HCT116 (cell line): ENCODE measurements at regions not wholly inside any gene's neighbourhood (a gene's known extent, or its start where the extent isn't known, plus 50 kb on each side); places are given as distances from the start of the nearest gene placed in this dataset.

Experiments used
- ATAC-seq: fragments of 200-7000 bp; cut with Tn5 transposase; 2 replicates; pipeline ENCODE4 v1.9.1; 2020; ENCODE audit warnings: mild to moderate bottlenecking, moderate library complexity
- BruUV-seq: library from RNA; stranded (reverse); fragments of 400-500 nt; replicated peaks from 2 replicates; lab custom pipeline; 2021; lab: Mats Ljungman, UMichigan
- CTCF ChIA-PET: fragments of 300-600 bp; sonication (Branson Sonifier 250); formaldehyde crosslinking; loops from one replicate; lab custom pipeline; 2021; ENCODE audit warnings: antibody characterized with exemption; lab: Charles Lee
- POLR2A ChIA-PET: fragments of 300-600, 350-600 bp; sonication (Branson Sonifier 250); formaldehyde crosslinking; loops from one replicate; lab custom pipeline; 2021; ENCODE audit warnings: antibody characterized with exemption; lab: Charles Lee
- RAD21 ChIA-PET, 2 experiments: fragments of 300-600 bp; sonication (Branson Sonifier 250); formaldehyde crosslinking; loops; one replicate each; lab custom pipeline; 2023; ENCODE audit warnings: low total read pairs in 2 of 2; ENCODE audit not compliant: uncharacterized antibody in 2 of 2, unreplicated experiment in 2 of 2, low non-redundant PET in 1 of 2; lab: Charles Lee
- DNase-seq: peaks from one replicate; pipeline ENCODE4 v3.0.0-alpha.2; 2010; ENCODE audit warnings: low read depth, low spot score
- H2AFZ ChIP-seq: fragments of 200-600 bp; shearing (Covaris generic), sonication (generic); 2 replicates; pipeline ENCODE4 v1.6.1; 2017; ENCODE audit warnings: low read depth, mixed run types, mixed read lengths, antibody characterized with exemption, low read length; ENCODE audit not compliant: poor library complexity, severe bottlenecking
- H3K27ac ChIP-seq: 2 replicates; pipeline ENCODE4 v1.5.1; 2012; ENCODE audit warnings: low read depth, low read length
- H3K27me3 ChIP-seq: fragments of 200-600 bp; sonication (generic); 2 replicates; pipeline ENCODE4 v1.6.1; 2016; ENCODE audit warnings: mixed run types, low read length, mixed read lengths; ENCODE audit not compliant: insufficient read depth
- H3K36me3 ChIP-seq, 2 experiments: fragments of 200-500 bp in 1 of 2; fragments of 200-600 bp in 1 of 2; sonication (Bioruptor generic) in 1 of 2; sonication (generic) in 1 of 2; 2 replicates each; pipeline versions ENCODE4 v1.5.1 to v1.6.1; 2014 to 2016; ENCODE audit warnings: low read length in 2 of 2, inconsistent platforms in 1 of 2, mixed read lengths in 1 of 2, mixed run types in 1 of 2; ENCODE audit not compliant: insufficient read depth in 2 of 2, control insufficient read depth in 1 of 2
- H3K4me1 ChIP-seq, 2 experiments: fragments of 200-600 bp in 1 of 2; sonication (generic) in 1 of 2; 2 replicates each; pipeline versions ENCODE4 v1.5.1 to v1.6.1; 2012 to 2017; ENCODE audit warnings: low read length in 2 of 2, inconsistent platforms in 1 of 2, mild to moderate bottlenecking in 1 of 2, mixed read lengths in 1 of 2, mixed run types in 1 of 2, moderate library complexity in 1 of 2; ENCODE audit not compliant: insufficient read depth in 2 of 2, control insufficient read depth in 1 of 2
- H3K4me2 ChIP-seq: fragments of 200-600 bp; sonication (generic); 2 replicates; pipeline ENCODE4 v1.6.1; 2017; ENCODE audit warnings: mixed run types, low read length, mixed read lengths
- H3K4me3 ChIP-seq, 2 experiments: fragments of 200-600 bp in 1 of 2; sonication (generic) in 1 of 2; replicated peaks in 1 of 2; 2 replicates each; pipeline ENCODE4 v1.5.1; 2011 to 2016; ENCODE audit warnings: low read length in 2 of 2, control low read depth in 1 of 2, low read depth in 1 of 2, mild to moderate bottlenecking in 1 of 2, mixed read lengths in 1 of 2, mixed run types in 1 of 2
- H3K79me2 ChIP-seq: fragments of 200-600 bp; sonication (generic); 2 replicates; pipeline ENCODE4 v1.6.1; 2017; ENCODE audit warnings: mild to moderate bottlenecking, mixed run types, low read length, moderate library complexity, mixed read lengths; ENCODE audit not compliant: insufficient read depth
- H3K9ac ChIP-seq: fragments of 200-600 bp; sonication (generic); 2 replicates; pipeline ENCODE4 v1.6.1; 2016; ENCODE audit warnings: low read length, mixed read lengths
- H3K9me2 ChIP-seq: fragments of 200-600 bp; sonication (generic), shearing (Covaris generic); 2 replicates; pipeline ENCODE4 v1.6.1; 2017; ENCODE audit warnings: mixed run types, mild to moderate bottlenecking, moderate library complexity; ENCODE audit not compliant: insufficient read depth
- H3K9me3 ChIP-seq, 2 experiments: fragments of 200-500 bp in 1 of 2; fragments of 200-600 bp in 1 of 2; sonication (Bioruptor generic) in 1 of 2; sonication (generic) in 1 of 2; 2 replicates each; pipeline ENCODE4 v1.6.1; 2014 to 2017; ENCODE audit warnings: low read length in 2 of 2, mixed read lengths in 2 of 2, inconsistent platforms in 1 of 2, low read depth in 1 of 2, mild to moderate bottlenecking in 1 of 2, mixed run types in 1 of 2, moderate library complexity in 1 of 2; ENCODE audit not compliant: control insufficient read depth in 1 of 2, insufficient read depth in 1 of 2
- H4K20me1 ChIP-seq: fragments of 200-600 bp; sonication (generic), shearing (Covaris generic); 2 replicates; pipeline ENCODE4 v1.6.1; 2017; ENCODE audit warnings: mixed run types, mild to moderate bottlenecking, moderate library complexity; ENCODE audit not compliant: insufficient read depth
- CBX3 ChIP-seq: IDR thresholded peaks from 2 replicates; pipeline ENCODE4 v1.6.1; 2012; ENCODE audit warnings: low read depth
- CEBPB ChIP-seq: IDR thresholded peaks from 2 replicates; pipeline ENCODE4 v1.6.1; 2012; ENCODE audit warnings: low read depth
- EZH2 ChIP-seq: fragments of 200-600 bp; sonication (generic); IDR thresholded peaks from 2 replicates; pipeline ENCODE4 v1.6.1; 2017; ENCODE audit warnings: antibody characterized with exemption, mixed run types
- FOSL1 ChIP-seq: IDR thresholded peaks from 2 replicates; pipeline ENCODE4 v1.6.1; 2012; ENCODE audit warnings: low read depth
- JUND ChIP-seq: IDR thresholded peaks from 2 replicates; pipeline ENCODE4 v1.6.1; 2012
- POLR2AphosphoS5 ChIP-seq: IDR thresholded peaks from 2 replicates; pipeline ENCODE4 v1.6.1; 2011; ENCODE audit warnings: mild to moderate bottlenecking, low read depth, low read length, moderate library complexity
- RAD21 ChIP-seq: IDR thresholded peaks from 2 replicates; pipeline ENCODE4 v1.6.1; 2012; ENCODE audit warnings: low read depth, mild to moderate bottlenecking
- REST ChIP-seq: IDR thresholded peaks from 2 replicates; pipeline ENCODE4 v1.6.1; 2012; ENCODE audit warnings: low read depth
- SP1 ChIP-seq: IDR thresholded peaks from 2 replicates; pipeline ENCODE4 v1.6.1; 2012; ENCODE audit warnings: low read depth
- ZFX ChIP-seq: fragments of 450-650 bp; IDR thresholded peaks from 2 replicates; pipeline ENCODE4 v1.6.1; 2017
- intact Hi-C: fragments of 100-400 bp; cut with micrococcal nuclease; formaldehyde crosslinking; loops from 2 replicates; pipeline ENCODE4 v1.10.0; 2022
- TF ChIP-seq, protein P1 (sequence below), 3 experiments: fragments of 200-600 bp in 1 of 3; sonication (generic) in 1 of 3; IDR thresholded peaks in 2 of 3; conservative IDR thresholded peaks in 1 of 3; 2 replicates each; pipeline ENCODE4 v1.5.1; 2012 to 2017; ENCODE audit warnings: low read depth in 2 of 3, low read length in 2 of 3, antibody characterized with exemption in 1 of 3, borderline replicate concordance in 1 of 3, control low read depth in 1 of 3, mild to moderate bottlenecking in 1 of 3, mixed read lengths in 1 of 3, mixed run types in 1 of 3, moderate library complexity in 1 of 3; ENCODE audit not compliant: insufficient read depth in 1 of 3
- TF ChIP-seq, protein P2 (sequence below): IDR thresholded peaks from 2 replicates; pipeline ENCODE4 v1.6.1; 2012

DNA sequence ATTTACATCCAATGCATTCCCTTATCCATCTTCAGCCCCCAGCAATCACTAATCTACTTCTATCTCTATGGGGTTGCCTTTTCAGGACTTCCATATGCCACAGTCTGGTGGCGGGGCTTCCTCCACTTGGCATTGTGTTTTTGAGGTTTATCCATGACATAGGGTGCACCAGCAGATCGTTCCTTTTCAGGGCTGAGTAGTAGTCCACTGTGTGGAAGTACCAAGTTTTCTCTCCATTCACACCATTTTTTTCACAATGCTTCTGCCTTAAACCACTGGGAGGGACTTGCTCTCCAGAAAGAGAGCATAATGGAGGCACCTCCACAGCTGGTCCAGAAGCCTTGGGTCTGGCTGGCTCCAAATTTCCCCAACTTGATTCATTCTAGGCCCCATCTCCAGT, 144.0 kb upstream of the IQSEC1 start (continued):
- TF ChIP-seq ZFX (no peak), POLR2AphosphoS5 (no peak), FOSL1 (no peak), JUND (no peak), CEBPB (no peak), CBX3 (no peak)

DNA sequence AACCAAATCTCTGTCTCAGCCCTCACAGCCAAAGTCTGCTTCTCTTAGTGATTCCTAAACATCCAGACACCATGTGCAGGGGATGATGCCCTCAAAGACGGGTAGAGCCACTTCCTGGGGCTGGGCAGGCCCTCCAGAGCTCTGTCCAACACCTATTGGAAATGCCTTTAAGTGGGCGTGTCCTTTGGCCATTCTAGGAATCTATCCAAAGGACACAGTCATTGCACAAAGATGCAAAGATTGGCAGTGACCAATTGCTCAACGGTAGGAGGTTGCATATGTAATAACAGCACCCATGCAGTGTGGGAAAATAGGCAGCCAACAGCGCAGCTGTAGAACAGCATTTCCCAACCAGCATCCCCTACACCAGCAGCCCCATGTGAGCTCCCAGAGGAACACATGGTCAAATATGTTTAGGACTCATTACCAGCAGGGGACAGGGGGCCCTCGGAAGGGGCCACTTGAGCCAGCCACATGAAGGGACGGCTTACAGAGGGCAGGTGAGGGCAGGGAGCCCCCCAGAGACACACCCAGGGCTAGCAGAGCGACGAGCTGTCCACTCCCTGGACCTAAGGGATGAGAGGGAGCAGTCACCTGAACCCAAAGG, 142.8 kb upstream of the IQSEC1 start:
- H2AFZ ChIP-seq = no peak overlapping the region
- H3K9ac ChIP-seq = no peak overlapping the region
- TF ChIP-seq RAD21 = no peak
- peak; percentile 73 for TF ChIP-seq CEBPB
- TF ChIP-seq JUND = 0 out of 2 replicates have a peak, but pooled peaks have one; percentile 17
- no peak for TF ChIP-seq POLR2AphosphoS5
- no peak for TF ChIP-seq SP1
- peak; percentile 56 for ATAC-seq
- no peaks in the 10 kb centered on the region for H3K36me3 ChIP-seq
- no peaks in the 10 kb centered on the region for H3K9me3 ChIP-seq
- peaks cover 14 to 35% of the 10 kb centered on the region in 2 experiments for H3K4me1 ChIP-seq
- ChIA-PET POLR2A (no interaction called here), CTCF (no interaction called here), RAD21 (interaction anchor here in 1 of 2 experiments (0.5 kb wide), 1 partner anchor 264 kb away, joined by 3 read pairs; the partner anchor contains the start of gene HDAC11)
- no peaks in the 10 kb centered on the region for H4K20me1 ChIP-seq
- no peaks in the 10 kb centered on the region for H3K79me2 ChIP-seq
- no peak overlapping the region for H3K4me3 ChIP-seq
- H3K27me3 ChIP-seq = no peaks in the 10 kb centered on the region
- peak; percentile 31 for DNase-seq
- BruUV-seq = no TSS peak
- no peak overlapping the region for H3K27ac ChIP-seq
- H3K9me2 ChIP-seq = no peaks in the 10 kb centered on the region
- intact Hi-C loops = no loop called here
- H3K4me2 ChIP-seq = peak overlapping the region; percentile 42

- H3K4me2 ChIP-seq = no peak overlapping the region
- BruUV-seq = no TSS peak
- RAD21 ChIA-PET = no interaction called here
- H4K20me1 ChIP-seq = no peaks in the 10 kb centered on the region
- ATAC-seq = no peak
- H3K9me3 ChIP-seq = no peaks in the 10 kb centered on the region
- H3K9ac ChIP-seq = no peak overlapping the region
- H3K9me2 ChIP-seq = no peaks in the 10 kb centered on the region
- CTCF ChIA-PET = no interaction called here
- H3K4me1 ChIP-seq = peaks cover 14 to 31% of the 10 kb centered on the region in 2 experiments
- H2AFZ ChIP-seq = no peak overlapping the region
- no peak overlapping the region for H3K4me3 ChIP-seq
- DNase-seq = no peak
- no peaks in the 10 kb centered on the region for H3K79me2 ChIP-seq
- no peak overlapping the region for H3K27ac ChIP-seq
- H3K36me3 ChIP-seq = no peaks in the 10 kb centered on the region
- no peaks in the 10 kb centered on the region for H3K27me3 ChIP-seq
- intact Hi-C loops = no loop called here
- POLR2A ChIA-PET = no interaction called here
- TF ChIP-seq, protein P1, sequence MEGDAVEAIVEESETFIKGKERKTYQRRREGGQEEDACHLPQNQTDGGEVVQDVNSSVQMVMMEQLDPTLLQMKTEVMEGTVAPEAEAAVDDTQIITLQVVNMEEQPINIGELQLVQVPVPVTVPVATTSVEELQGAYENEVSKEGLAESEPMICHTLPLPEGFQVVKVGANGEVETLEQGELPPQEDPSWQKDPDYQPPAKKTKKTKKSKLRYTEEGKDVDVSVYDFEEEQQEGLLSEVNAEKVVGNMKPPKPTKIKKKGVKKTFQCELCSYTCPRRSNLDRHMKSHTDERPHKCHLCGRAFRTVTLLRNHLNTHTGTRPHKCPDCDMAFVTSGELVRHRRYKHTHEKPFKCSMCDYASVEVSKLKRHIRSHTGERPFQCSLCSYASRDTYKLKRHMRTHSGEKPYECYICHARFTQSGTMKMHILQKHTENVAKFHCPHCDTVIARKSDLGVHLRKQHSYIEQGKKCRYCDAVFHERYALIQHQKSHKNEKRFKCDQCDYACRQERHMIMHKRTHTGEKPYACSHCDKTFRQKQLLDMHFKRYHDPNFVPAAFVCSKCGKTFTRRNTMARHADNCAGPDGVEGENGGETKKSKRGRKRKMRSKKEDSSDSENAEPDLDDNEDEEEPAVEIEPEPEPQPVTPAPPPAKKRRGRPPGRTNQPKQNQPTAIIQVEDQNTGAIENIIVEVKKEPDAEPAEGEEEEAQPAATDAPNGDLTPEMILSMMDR (IDR thresholded peaks at IDR 0.05 in 2 of 3, conservative IDR thresholded peaks at IDR 0.05 in 1 of 3; ENCODE audit: borderline replicate concordance in 1 of 3, insufficient read depth in 1 of 3, low read depth in 2 of 3, low read length in 2 of 3) = no peak
- TF ChIP-seq RAD21 = no peak
- no peak for TF ChIP-seq EZH2
- no peak for TF ChIP-seq REST
- TF ChIP-seq, protein P2, sequence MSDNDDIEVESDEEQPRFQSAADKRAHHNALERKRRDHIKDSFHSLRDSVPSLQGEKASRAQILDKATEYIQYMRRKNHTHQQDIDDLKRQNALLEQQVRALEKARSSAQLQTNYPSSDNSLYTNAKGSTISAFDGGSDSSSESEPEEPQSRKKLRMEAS = no peak
These were observed 141.7 kb upstream of the IQSEC1 start for GRCh38 chr3:13214847-13215472.
